Left ventricle myocardium inferior (tissue), 1 donor: ENCODE measurements at regions not wholly inside any gene's neighbourhood (a gene's known extent, or its start where the extent isn't known, plus 50 kb on each side); places are given as distances from the start of the nearest gene placed in this dataset.
"Not testable (repeated sequence)": the region's sequence is repeated elsewhere in the genome, so short reads cannot be mapped to it uniquely, and the experiment has no call there.

ENCODE experiments used
- DNase-seq: peaks from one replicate; pipeline ENCODE4 v3.0.0-alpha.2; 2020
- H3K27ac ChIP-seq: fragments of 200-600 bp; replicated peaks from 2 replicates; pipeline ENCODE4 v1.8.0; 2021
- H3K27me3 ChIP-seq: fragments of 200-600 bp; 2 replicates; pipeline ENCODE4 v1.8.0; 2021; ENCODE audit warnings: low read depth
- H3K36me3 ChIP-seq: fragments of 200-600 bp; 2 replicates; pipeline ENCODE4 v1.8.0; 2021
- H3K4me1 ChIP-seq: fragments of 200-600 bp; 2 replicates; pipeline ENCODE4 v1.8.0; 2021
- H3K4me3 ChIP-seq: fragments of 200-600 bp; 2 replicates; pipeline ENCODE4 v1.8.0; 2021; ENCODE audit warnings: mild to moderate bottlenecking, moderate library complexity
- H3K9me3 ChIP-seq: fragments of 200-600 bp; replicated peaks from 2 replicates; pipeline ENCODE4 v1.8.0; 2021
- intact Hi-C: fragments of 100-400 bp; cut with micrococcal nuclease; formaldehyde crosslinking; loops from one replicate; pipeline ENCODE4 v1.11.0; 2022
- TF ChIP-seq, protein P1 (sequence below): fragments of 200-600 bp; IDR thresholded peaks from 2 replicates; pipeline ENCODE4 v1.8.0; 2021; ENCODE audit warnings: antibody characterized with exemption, mild to moderate bottlenecking, borderline replicate concordance
- donor health status: DM: no; HTN: yes; CAD: no; lungs with severe emphysema.

DNA sequence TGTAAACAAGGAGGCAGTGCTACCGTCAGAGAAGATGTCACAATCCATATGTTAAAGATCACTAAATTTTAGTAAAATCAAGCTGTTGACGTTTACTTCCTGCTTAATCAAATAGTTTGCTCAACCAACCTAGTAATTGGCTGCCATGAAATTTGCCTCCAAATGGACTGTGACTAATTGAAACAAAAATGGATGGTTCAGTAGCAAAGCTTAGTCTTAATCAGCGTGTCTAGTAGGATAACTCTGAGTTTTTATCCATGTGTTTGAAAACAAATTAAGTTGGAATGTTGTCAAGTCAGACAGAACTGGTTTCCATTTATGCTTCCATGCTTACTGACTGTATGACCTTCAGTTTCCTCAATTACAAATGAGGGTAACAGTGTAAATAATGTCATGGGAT, 1456.7 kb upstream of the CELF2 start:
- Histone ChIP-seq H3K4me3 (no peak overlapping the region), H3K4me1 (no peaks in the 10 kb centered on the region), H3K36me3 (no peaks in the 10 kb centered on the region), H3K27ac (no peak overlapping the region), H3K9me3 (no peaks in the 10 kb centered on the region), H3K27me3 (no peaks in the 10 kb centered on the region)
- intact Hi-C loops, result no loop called here
- no peak for DNase-seq
- TF ChIP-seq, protein P1, sequence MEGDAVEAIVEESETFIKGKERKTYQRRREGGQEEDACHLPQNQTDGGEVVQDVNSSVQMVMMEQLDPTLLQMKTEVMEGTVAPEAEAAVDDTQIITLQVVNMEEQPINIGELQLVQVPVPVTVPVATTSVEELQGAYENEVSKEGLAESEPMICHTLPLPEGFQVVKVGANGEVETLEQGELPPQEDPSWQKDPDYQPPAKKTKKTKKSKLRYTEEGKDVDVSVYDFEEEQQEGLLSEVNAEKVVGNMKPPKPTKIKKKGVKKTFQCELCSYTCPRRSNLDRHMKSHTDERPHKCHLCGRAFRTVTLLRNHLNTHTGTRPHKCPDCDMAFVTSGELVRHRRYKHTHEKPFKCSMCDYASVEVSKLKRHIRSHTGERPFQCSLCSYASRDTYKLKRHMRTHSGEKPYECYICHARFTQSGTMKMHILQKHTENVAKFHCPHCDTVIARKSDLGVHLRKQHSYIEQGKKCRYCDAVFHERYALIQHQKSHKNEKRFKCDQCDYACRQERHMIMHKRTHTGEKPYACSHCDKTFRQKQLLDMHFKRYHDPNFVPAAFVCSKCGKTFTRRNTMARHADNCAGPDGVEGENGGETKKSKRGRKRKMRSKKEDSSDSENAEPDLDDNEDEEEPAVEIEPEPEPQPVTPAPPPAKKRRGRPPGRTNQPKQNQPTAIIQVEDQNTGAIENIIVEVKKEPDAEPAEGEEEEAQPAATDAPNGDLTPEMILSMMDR, result no peak

DNA sequence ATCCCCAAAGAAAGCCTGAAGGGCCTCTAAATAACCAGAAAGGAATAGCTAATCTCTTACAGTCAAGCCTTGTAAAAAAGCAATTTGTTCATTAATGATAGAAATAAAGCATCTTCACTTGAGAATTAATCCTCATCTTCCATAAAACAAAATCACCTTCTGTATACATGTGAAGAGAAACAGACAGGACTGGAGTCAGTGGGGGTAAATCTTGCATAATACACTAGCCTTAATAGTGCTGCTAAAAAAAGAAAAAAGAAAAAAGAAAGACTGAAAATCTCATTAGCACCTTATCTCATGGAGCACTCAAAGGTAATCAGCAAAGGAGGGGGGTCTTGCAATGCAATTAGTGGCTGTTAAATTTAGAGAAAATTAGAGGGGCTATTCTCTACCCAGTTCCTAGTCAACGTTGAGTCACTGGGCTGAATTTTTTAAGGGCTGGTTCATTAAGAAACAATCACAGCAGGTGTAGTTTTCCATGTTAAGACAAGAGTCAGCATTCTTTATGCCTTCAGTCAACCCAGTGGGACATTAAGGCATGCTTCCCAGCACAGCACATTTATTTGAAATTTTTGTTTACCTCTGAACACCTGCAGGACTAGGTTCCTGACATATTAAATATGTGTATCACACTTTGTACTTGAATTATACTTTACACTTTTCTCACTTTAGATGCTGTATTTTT, 1455.7 kb upstream of the CELF2 start:
- H3K27ac ChIP-seq, result no peak overlapping the region
- intact Hi-C loops, result no loop called here

DNA sequence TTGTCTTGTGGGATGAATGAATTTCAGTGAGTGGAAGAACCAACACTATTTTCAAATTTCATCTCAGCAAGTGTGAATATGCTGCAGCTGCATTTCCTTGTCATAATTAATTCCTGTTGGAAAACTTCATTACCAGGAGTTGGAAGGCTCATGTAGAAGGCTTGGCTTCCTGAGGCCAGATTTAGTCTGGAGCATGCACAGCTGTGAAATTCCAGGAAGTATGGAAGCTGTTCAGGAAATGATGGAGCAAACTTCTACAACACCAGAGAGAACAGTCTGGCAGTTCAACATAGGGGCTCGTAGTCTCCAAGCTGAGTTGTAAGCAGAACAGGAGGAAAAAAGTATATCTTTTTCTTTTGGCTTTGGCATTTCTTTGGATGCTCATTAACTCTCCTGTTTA, 1439.9 kb upstream of the CELF2 start:
- TF ChIP-seq, protein P1, result no peak
- Histone ChIP-seq H3K27me3 (no peaks in the 10 kb centered on the region), H3K36me3 (no peaks in the 10 kb centered on the region), H3K4me1 (no peaks in the 10 kb centered on the region), H3K4me3 (no peak overlapping the region), H3K9me3 (no peaks in the 10 kb centered on the region), H3K27ac (no peak overlapping the region)
- intact Hi-C loops, result no loop called here
- DNase-seq, result no peak

More for the DNA sequence above, 1455.7 kb upstream of the CELF2 start:
- Histone ChIP-seq H3K36me3 (no peaks in the 10 kb centered on the region), H3K9me3 (peaks cover 5% of the 10 kb centered on the region), H3K27me3 (no peaks in the 10 kb centered on the region), H3K4me3 (no peak overlapping the region), H3K4me1 (no peaks in the 10 kb centered on the region)
- TF ChIP-seq, protein P1, result no peak
- no peak for DNase-seq

DNA sequence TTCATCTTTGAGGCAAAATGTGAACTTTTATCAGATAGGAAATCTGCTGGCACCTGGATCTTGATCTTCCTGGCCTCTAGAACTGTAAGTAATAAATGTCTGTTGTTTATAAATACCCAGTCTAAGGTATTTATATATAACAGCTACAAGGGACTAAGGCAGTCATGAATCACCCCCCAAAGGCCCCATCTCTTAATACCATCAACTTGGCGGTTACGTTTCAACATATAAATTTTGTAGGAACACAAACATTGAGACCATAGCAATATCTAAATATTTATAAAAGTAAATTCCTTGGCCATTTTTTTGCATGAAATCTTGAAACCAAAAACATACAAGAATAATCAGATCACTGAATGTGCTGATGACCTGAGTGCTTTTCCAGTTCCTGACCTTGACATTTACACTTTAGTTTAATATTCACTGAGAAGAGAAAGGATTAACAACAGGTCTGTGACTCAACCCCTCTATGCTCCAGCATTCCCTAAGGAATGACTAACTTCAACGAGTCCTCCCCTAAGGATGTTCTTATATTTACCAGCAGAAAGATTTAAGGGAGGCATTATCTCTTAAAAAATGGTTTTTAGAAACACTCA, 1438.5 kb upstream of the CELF2 start:
- Histone ChIP-seq H3K27me3 (no peaks in the 10 kb centered on the region), H3K4me1 (no peaks in the 10 kb centered on the region), H3K4me3 (no peak overlapping the region), H3K9me3 (no peaks in the 10 kb centered on the region), H3K36me3 (no peaks in the 10 kb centered on the region), H3K27ac (no peak overlapping the region)
- TF ChIP-seq, protein P1, result no peak
- intact Hi-C loops, result no loop called here
- no peak for DNase-seq

DNA sequence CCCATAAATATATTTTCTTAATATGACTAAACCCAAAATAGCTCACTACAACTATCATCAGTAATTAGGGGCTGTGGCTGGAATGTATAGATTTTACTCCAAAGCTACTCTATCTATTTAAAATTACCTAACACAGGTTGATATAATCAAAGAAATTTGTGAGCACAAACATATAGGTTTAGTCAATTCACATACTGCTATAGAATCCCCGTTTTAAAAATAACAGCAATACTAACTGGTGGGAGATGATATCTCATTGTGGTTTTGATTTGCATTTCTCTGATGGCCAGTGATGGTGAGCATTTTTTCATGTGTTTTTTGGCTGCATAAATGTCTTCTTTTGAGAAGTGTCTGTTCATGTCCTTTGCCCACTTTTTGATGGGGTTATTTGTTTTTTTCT, 1434.9 kb upstream of the CELF2 start:
- H3K4me1 ChIP-seq, DNase-seq, H3K27ac ChIP-seq, H3K27me3 ChIP-seq, intact Hi-C loops, H3K36me3 ChIP-seq, H3K4me3 ChIP-seq: not testable (repeated sequence)
- H3K9me3 ChIP-seq, result peaks cover 10% of the 10 kb centered on the region

DNA sequence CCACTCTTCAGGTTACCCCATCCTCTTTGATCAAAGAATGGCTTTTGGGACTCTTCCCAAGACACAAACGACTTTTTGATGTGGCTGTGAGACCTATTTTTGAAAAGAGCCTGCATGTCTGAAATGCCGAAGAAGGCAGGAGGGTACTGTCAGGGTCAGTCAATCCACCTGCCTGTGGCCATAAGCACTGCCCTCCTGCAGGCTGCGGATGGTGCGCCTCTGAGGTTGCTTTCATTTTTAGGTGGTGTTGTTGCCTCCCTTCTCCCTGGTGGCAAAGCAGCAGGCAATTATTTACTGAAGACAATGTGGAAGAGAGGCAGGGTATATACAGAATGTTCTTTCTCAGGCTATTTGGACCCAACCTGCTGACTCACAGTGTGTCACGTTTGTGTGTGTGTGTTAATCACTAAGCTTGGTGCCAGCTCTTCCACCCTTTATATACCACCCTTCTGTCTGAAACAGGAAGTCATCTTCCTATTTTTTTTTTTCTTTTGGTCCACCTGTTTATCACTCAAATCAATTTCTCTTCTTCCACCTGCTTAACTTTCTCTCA, 1421.2 kb upstream of the CELF2 start:
- TF ChIP-seq, protein P1, result no peak
- no peak for DNase-seq
- intact Hi-C loops, result no loop called here
- Histone ChIP-seq H3K27me3 (no peaks in the 10 kb centered on the region), H3K4me1 (no peaks in the 10 kb centered on the region), H3K9me3 (no peaks in the 10 kb centered on the region), H3K27ac (no peak overlapping the region), H3K36me3 (no peaks in the 10 kb centered on the region), H3K4me3 (no peak overlapping the region)
